GM23338 (cell line): ENCODE measurements at regions not wholly inside any gene's neighbourhood (a gene's known extent, or its start where the extent isn't known, plus 50 kb on each side); places are given as distances from the start of the nearest gene placed in this dataset.
"Not testable (repeated sequence)": the region's sequence is repeated elsewhere in the genome, so short reads cannot be mapped to it uniquely, and the experiment has no call there.

Experiments
- ATAC-seq: fragments of 200-7000 bp; cut with Tn5 transposase; 3 replicates; pipeline ENCODE4 v1.9.1; 2020
- DNase-seq: peaks from one replicate; pipeline ENCODE4 v3.0.0-alpha.2; 2015; ENCODE audit warnings: low spot score
- H2AFZ ChIP-seq: fragments of 200-600 bp; sonication (generic); 2 replicates; pipeline ENCODE4 v1.8.0; 2016; ENCODE audit warnings: antibody characterized with exemption, mild to moderate bottlenecking, moderate library complexity
- H3F3A ChIP-seq: fragments of 200-600 bp; sonication (generic); replicated peaks from 2 replicates; pipeline ENCODE4 v1.8.0; 2017; ENCODE audit warnings: antibody characterized with exemption, mixed run types, low read depth
- H3K27ac ChIP-seq: fragments of 200-600 bp; sonication (generic); 2 replicates; pipeline ENCODE4 v1.6.1; 2016; ENCODE audit warnings: low read depth
- H3K27me3 ChIP-seq: fragments of 200-600 bp; sonication (generic); 2 replicates; pipeline ENCODE4 v1.8.0; 2016; ENCODE audit warnings: mild to moderate bottlenecking, mixed run types, moderate library complexity; ENCODE audit not compliant: insufficient read depth
- H3K36me3 ChIP-seq: fragments of 200-600 bp; sonication (generic); 2 replicates; pipeline ENCODE4 v1.8.0; 2016; ENCODE audit warnings: mild to moderate bottlenecking; ENCODE audit not compliant: insufficient read depth
- H3K4me1 ChIP-seq: fragments of 200-600 bp; sonication (generic); 2 replicates; pipeline ENCODE4 v1.8.0; 2016; ENCODE audit warnings: mild to moderate bottlenecking, moderate library complexity; ENCODE audit not compliant: insufficient read depth
- H3K4me2 ChIP-seq: fragments of 200-600 bp; sonication (generic); 2 replicates; pipeline ENCODE4 v1.7.1; 2017; ENCODE audit warnings: mixed run types
- H3K4me3 ChIP-seq: fragments of 200-600 bp; sonication (generic); 2 replicates; pipeline ENCODE4 v1.6.1; 2016; ENCODE audit warnings: mixed run types
- H3K79me2 ChIP-seq: fragments of 200-600 bp; sonication (generic); replicated peaks from 2 replicates; pipeline ENCODE4 v1.8.0; 2017; ENCODE audit warnings: mild to moderate bottlenecking; ENCODE audit not compliant: insufficient read depth
- H3K9me2 ChIP-seq: fragments of 200-600 bp; sonication (generic); 2 replicates; pipeline ENCODE4 v1.8.0; 2017; ENCODE audit not compliant: insufficient read depth
- H4K20me1 ChIP-seq: fragments of 200-600 bp; sonication (generic); replicated peaks from 2 replicates; pipeline ENCODE4 v1.8.0; 2017; ENCODE audit warnings: mild to moderate bottlenecking; ENCODE audit not compliant: insufficient read depth
- H3K27ac Mint-ChIP-seq: 2 replicates; pipeline ENCODE4 v1.8.0; 2020; ENCODE audit warnings: inconsistent platforms, mild to moderate bottlenecking, moderate library complexity, mixed read lengths
- H3K27me3 Mint-ChIP-seq: 3 replicates; pipeline ENCODE4 v1.8.0; 2022; ENCODE audit warnings: low read depth, mild to moderate bottlenecking, moderate library complexity, mixed read lengths, inconsistent platforms; ENCODE audit not compliant: insufficient read depth, poor library complexity
- H3K36me3 Mint-ChIP-seq: 3 replicates; pipeline ENCODE4 v1.8.0; 2021; ENCODE audit warnings: low read depth, mild to moderate bottlenecking, inconsistent platforms, moderate library complexity, mixed read lengths
- H3K4me1 Mint-ChIP-seq: 3 replicates; pipeline ENCODE4 v1.8.0; 2020; ENCODE audit warnings: mild to moderate bottlenecking, inconsistent platforms, mixed read lengths
- H3K4me3 Mint-ChIP-seq: 3 replicates; pipeline ENCODE4 v1.8.0; 2021; ENCODE audit warnings: moderate library complexity, mild to moderate bottlenecking, inconsistent platforms, mixed read lengths
- H3K9me3 Mint-ChIP-seq: 3 replicates; pipeline ENCODE4 v1.8.0; 2020; ENCODE audit warnings: moderate library complexity, mild to moderate bottlenecking, inconsistent platforms, mixed read lengths
- CTCF ChIP-seq, 2 experiments: fragments of 200-600 bp in 1 of 2; sonication (generic) in 1 of 2; conservative IDR thresholded peaks; 2 replicates each; pipeline versions ENCODE4 v1.5.1 to v1.6.1; 2016 to 2017; ENCODE audit warnings: antibody characterized with exemption in 2 of 2, low read depth in 2 of 2, mild to moderate bottlenecking in 2 of 2, moderate library complexity in 1 of 2
- POLR2AphosphoS5 ChIP-seq: IDR thresholded peaks from 2 replicates; pipeline ENCODE4 v1.6.1; 2016; ENCODE audit warnings: antibody characterized with exemption, low read depth
- TF ChIP-seq, protein P1 (sequence below): IDR thresholded peaks from 2 replicates; pipeline ENCODE4 v1.6.1; 2016; ENCODE audit warnings: antibody characterized with exemption

- Histone ChIP-seq H2AFZ (peak overlapping the region; percentile 40; the same call in 1 of the 2 replicates), H3K27me3 (peaks cover 20% of the 10 kb centered on the region), H3K4me3 (peak overlapping the region; percentile 47), H3K27ac (peak overlapping the region; percentile 81; the same call in 1 of the 2 replicates), H3K4me2 (peak overlapping the region; percentile 67)
- peak overlapping the region; percentile 89 for H3K27ac Mint-ChIP-seq
- peak; percentile 99 for ATAC-seq
- H3K4me1 Mint-ChIP-seq, H3K36me3 Mint-ChIP-seq, H4K20me1 ChIP-seq, H3K9me2 ChIP-seq, H3K79me2 ChIP-seq, H3K4me1 ChIP-seq, H3K27me3 Mint-ChIP-seq, H3F3A ChIP-seq, H3K36me3 ChIP-seq, H3K9me3 Mint-ChIP-seq: not testable (repeated sequence)
- TF ChIP-seq, protein P1, sequence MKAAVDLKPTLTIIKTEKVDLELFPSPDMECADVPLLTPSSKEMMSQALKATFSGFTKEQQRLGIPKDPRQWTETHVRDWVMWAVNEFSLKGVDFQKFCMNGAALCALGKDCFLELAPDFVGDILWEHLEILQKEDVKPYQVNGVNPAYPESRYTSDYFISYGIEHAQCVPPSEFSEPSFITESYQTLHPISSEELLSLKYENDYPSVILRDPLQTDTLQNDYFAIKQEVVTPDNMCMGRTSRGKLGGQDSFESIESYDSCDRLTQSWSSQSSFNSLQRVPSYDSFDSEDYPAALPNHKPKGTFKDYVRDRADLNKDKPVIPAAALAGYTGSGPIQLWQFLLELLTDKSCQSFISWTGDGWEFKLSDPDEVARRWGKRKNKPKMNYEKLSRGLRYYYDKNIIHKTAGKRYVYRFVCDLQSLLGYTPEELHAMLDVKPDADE: peak; percentile 93
- TF ChIP-seq POLR2AphosphoS5: 0 out of 2 replicates have a peak, but pooled peaks have one; percentile 50
- H3K4me3 Mint-ChIP-seq: peak overlapping the region; percentile 78
- peak; percentile 89 for DNase-seq
These were observed 69.4 kb upstream of the GPR39 start for GRCh38 chr2:132347041-132347780.

GRCh38 chr2:132349092-132349687 lies 67.4 kb upstream of the GPR39 start:
- not testable (repeated sequence) for H2AFZ ChIP-seq

GRCh38 chr2:132351668-132352067 lies 64.9 kb upstream of the GPR39 start:
- H3K36me3 Mint-ChIP-seq, ATAC-seq, H3K4me1 Mint-ChIP-seq, H3K9me3 Mint-ChIP-seq, H3K27me3 Mint-ChIP-seq, H3K27ac ChIP-seq, H3K36me3 ChIP-seq, H3K27ac Mint-ChIP-seq, H3K4me1 ChIP-seq, H3F3A ChIP-seq, H3K9me2 ChIP-seq, H4K20me1 ChIP-seq, H2AFZ ChIP-seq, H3K79me2 ChIP-seq, DNase-seq: not testable (repeated sequence)
- H3K4me3 ChIP-seq: peak overlapping the region; percentile 53
- peaks cover 37% of the 10 kb centered on the region for H3K27me3 ChIP-seq
- H3K4me2 ChIP-seq: peak overlapping the region; percentile 77
- H3K4me3 Mint-ChIP-seq: peak overlapping the region; percentile 66; the same call in 1 of the 3 replicates

More at GRCh38 chr2:132349092-132349687, 67.4 kb upstream of the GPR39 start:
- not testable (repeated sequence) for H3K4me3 ChIP-seq, H3K4me2 ChIP-seq, ATAC-seq, H3K36me3 ChIP-seq, H3K9me3 Mint-ChIP-seq, H3F3A ChIP-seq, H3K36me3 Mint-ChIP-seq, H3K4me1 ChIP-seq, H3K27me3 Mint-ChIP-seq, H4K20me1 ChIP-seq, H3K27ac Mint-ChIP-seq, H3K4me3 Mint-ChIP-seq, H3K9me2 ChIP-seq, H3K79me2 ChIP-seq, H3K4me1 Mint-ChIP-seq, H3K27ac ChIP-seq
- peak; percentile 80 for DNase-seq
- TF ChIP-seq CTCF (conservative IDR thresholded peaks at IDR 0.05; ENCODE audit: low read depth in 2 of 2): peak; percentile 72 to 79
- peaks cover 26% of the 10 kb centered on the region for H3K27me3 ChIP-seq
